Stimulated activated CD4-positive, alpha-beta T cell treated with anti-CD3 and anti-CD28 coated beads, Interleukin-2, amount 100 ng/mL, for 24 hours (primary cell): ENCODE measurements at regions not wholly inside any gene's neighbourhood (a gene's known extent, or its start where the extent isn't known, plus 50 kb on each side); places are given as distances from the start of the nearest gene placed in this dataset.
"Not testable (repeated sequence)": the region's sequence is repeated elsewhere in the genome, so short reads cannot be mapped to it uniquely, and the experiment has no call there.

Experiments used
- DNase-seq, 2 donors: peaks; one replicate each; pipeline ENCODE4 v3.0.0-alpha.2; 2020

DNA sequence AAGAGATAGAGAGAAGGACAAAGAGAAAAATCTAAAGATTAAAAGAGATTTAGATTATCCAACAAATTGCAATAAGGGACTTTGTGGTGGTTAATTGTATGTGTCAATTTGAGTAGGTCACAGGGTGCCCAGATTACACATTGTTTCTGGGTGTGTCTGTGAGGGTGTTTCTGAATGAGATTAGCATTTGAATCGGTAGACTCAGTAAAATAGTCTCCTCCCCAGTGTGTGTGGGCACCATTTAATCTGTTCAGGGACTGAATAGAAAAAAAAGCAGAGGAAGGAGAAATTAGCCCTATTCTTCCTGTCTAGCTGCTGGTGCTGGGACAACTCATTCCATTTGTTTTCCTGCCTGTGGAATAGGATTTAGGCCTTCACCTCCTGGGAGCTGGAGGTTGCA lies 339.8 kb upstream of the EPHA4 start:
- no peak for DNase-seq

- no peak for DNase-seq
Observed at GRCh38 chr2:221911321-221911720, 339.2 kb upstream of the EPHA4 start.

- DNase-seq, result no peak
Observed at GRCh38 chr2:221908518-221908917, 336.4 kb upstream of the EPHA4 start.

DNA sequence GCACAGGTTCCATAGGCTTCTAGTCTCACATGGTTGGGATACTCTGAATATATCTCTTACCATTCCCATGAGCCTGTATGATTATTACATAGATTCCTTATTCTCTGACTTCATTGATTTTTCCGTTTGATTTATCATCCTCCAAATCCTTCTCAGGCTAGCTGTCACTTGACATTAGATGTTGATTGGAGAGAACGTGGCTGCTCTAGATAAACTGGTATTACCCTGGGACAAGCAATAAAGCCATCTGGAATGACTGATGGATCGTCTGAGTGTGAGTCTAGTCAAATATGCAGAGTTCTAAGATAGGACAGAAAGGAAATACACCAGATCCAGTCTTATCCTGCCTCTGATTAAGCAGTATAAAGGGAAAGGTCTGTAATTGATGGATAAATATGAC lies 325.6 kb upstream of the EPHA4 start:
- no peak for DNase-seq

- no peak for DNase-seq
Observed at GRCh38 chr2:221896505-221897151, 324.5 kb upstream of the EPHA4 start.

GRCh38 chr2:221895366-221896121 lies 323.4 kb upstream of the EPHA4 start:
- no peak for DNase-seq

GRCh38 chr2:221893501-221893900 lies 321.4 kb upstream of the EPHA4 start:
- no peak for DNase-seq

GRCh38 chr2:221892006-221892405 lies 319.9 kb upstream of the EPHA4 start:
- DNase-seq, result not testable (repeated sequence)

DNA sequence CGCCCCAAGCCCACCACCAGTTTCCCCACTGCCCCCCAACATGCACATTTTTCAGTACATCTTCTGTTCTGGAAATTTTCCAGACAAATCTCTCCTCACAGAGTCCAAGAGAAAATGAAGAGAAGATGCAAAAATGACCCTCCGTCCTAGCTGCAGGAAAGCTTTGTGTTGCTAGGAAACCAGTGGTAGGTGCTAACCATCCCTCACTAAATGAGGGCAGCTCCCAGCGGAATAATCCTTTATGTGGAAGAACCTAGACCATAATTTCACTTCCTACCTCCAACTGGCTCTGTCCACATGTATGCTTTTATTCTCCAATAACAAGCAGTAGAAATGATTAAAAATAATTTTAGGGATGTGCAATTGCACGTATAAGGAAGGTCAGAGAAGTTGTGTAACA lies 311.9 kb upstream of the EPHA4 start:
- no peak for DNase-seq

GRCh38 chr2:221876016-221876415 lies 303.9 kb upstream of the EPHA4 start:
- no peak for DNase-seq

DNA sequence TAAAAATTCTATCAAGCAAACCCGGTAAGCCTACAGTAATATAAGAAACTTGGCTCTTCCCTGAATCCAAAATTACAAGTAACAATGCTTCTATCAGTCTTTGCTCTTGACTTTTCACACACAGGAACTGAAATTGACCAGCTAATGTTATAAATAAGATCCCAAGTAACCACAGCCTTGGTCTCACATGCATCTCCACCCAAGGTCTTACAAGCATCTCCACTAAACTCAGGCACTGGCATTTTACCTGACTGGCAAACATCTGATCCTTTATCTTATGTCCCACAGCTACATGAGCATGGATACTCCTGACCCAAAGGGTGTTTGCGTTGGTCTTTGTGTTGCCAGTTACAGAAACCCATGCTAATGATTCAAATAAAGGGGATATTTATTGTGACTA lies 302.3 kb upstream of the EPHA4 start:
- no peak for DNase-seq

- no peak for DNase-seq
Observed at GRCh38 chr2:221857719-221858118, 285.6 kb upstream of the EPHA4 start.

DNA sequence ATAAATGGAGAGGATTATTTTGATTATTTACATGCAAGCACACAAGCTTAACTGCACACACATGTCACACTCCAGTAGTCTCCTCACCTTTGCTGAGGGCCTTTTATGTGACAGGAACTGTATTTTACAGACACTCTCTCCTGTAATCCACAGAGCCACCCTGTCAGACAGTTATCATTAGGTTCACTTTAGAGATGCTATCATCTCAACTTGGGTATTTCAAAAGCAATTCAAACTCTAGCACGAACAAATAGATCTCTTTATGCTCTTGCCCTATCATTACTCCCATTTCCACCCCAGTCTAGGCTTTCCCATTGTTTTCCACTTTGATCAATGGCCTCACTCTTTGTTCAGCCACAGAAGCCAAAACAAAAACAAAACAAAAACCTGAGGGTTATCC lies 281.2 kb upstream of the EPHA4 start:
- no peak for DNase-seq

GRCh38 chr2:221851531-221852045 lies 279.5 kb upstream of the EPHA4 start:
- no peak for DNase-seq

DNA sequence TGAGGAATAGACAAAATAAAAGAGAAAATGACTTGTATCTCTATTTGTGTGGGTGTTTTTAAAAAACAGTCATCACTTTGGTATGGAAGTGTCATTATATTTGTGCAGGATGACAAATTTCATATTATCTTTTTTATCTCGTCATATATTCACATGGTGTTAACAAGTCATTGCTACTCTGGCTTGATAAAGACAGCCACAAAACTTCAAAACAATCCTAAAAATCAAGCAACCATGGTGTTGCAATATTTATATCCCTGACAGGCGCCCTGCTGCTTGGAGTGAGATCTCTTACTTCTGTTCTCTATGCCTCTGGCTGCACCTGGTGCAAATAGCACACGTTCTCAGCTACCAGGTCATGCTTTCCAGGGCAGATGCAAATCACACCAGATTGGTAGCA lies 278.0 kb upstream of the EPHA4 start:
- no peak for DNase-seq

GRCh38 chr2:221848286-221848685 lies 276.2 kb upstream of the EPHA4 start:
- DNase-seq, result no peak

DNA sequence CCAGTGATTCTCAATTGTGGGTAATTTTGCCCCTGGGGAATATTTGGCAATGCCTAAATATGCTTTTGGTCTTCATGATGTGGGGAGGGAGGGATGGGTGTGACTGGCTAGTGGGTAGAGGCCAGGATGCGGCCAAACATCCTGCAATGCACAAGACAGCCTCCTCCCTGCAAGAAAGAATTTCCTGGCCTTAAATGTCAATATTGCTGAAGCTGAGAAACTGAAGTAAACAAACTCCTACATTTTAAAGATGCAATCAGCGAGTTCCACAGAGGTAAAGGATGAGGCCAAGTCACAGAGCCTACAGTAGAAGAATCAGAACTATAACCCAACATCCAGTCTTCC lies 272.9 kb upstream of the EPHA4 start:
- no peak for DNase-seq

DNA sequence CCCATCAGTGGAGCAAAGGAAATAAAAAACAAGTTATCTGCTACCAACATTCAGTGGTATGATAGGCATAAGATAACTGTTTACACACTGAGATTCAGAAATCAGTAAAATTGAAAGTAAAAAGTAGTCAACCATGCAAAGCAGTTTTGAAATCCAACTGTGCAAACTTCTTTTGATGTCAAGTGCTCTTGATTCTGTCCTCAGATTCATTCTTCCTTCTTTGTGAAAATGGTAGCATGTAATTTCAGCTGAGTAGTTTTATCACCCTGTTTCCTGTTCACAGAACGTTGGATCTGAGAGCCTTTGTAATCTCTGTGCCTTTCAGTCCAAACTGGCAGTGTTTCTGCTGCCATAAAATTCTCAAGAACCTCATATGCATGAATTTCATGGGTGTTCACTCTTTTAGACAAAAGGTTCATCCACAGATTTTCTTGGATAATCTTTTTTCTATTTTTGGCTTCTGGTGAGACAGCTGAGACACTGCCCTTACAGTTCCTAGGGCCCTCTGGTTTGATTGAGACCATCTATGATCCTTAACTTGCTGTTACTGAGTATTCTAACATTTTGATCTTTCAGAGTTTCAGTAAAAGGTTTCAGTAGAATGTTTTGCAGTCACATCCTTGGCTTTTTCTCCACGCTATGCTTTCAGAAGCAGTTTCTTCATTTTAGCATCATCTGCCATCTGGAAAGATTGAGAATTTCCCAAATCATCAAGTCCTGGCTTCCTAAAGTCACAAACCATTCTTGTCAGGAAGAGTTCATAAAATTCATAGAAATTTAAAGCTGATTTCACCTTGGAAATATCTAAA lies 272.3 kb upstream of the EPHA4 start:
- DNase-seq, result no peak

DNA sequence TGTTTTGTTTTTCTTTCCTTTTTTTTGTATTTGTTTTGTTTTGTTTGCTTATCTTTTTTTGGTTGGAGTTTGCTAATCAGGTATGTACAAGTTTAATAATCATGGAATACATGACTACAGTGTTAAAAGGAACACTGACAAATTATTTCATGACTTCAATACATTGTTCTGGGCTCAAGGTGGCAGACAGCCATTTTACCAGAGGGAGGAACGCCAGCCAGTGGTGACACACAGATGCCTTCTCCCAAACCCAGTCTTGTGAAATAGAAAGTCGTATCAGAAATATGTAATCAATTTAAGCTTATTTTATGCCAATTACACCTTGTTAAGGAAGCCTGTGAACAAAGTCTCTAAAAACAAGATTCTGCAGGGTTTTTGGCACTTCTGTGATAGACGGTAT lies 264.0 kb upstream of the EPHA4 start:
- no peak for DNase-seq

DNA sequence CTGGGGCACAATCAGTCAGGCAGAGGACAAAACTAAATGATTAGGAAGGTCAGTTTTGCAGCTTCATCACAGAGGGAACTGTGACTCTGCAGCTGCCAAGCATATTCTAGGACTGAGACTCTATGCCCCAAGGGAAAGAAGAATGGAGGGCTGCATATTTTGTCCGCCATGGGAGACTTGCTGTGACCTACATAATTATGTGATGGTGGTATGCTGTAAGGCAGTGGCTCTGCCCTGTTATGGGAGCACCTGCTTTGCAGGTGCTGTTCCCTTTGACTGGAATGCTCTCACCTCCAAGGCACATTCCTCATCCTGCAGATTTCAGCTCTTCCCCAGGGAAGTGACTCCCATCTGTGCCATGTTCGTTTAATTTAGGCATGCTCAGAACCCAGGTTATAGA lies 261.9 kb upstream of the EPHA4 start:
- no peak for DNase-seq

DNA sequence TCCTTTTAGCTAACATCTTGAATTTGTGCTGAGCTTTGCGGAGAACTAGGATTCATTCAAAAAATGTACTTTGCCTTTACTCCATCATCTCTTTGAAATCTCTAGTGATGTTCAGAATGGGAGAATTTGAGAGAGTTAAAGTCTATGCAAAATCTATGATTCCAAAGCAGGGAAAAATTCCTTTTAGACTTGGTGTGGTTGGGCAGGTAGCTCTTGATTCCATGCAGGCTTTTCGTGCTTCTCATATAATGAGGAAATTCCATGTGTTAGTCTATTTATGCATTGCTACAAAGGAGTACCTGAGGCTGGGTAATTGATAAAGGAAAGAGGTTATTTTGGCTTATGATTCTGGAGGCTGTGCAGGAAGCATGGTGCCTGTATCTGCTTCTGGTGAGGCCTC lies 258.9 kb upstream of the EPHA4 start:
- DNase-seq, result no peak

DNA sequence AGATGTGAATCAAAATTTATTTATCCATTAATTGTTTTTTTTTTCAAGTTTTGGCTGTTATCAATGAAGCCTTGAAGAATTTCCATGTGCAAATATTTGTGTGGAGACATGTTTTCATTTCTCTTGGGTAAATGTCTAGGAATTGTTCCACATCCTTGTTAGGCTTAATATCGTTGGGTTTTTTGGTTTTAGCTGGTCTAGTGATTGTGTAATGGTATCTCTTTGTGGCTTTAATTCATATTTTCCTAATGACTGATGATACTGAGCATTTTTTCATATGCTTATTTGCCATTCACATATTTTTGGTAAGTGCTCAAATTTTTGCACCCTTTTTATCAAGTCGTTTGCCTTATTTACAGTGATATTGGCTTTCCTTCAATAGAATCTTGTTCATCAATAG lies 250.3 kb upstream of the EPHA4 start:
- DNase-seq, result no peak

- DNase-seq, result no peak
Observed at GRCh38 chr2:221818616-221819320, 246.7 kb upstream of the EPHA4 start.
